Keratinocyte (primary cell): ENCODE measurements at regions not wholly inside any gene's neighbourhood (a gene's known extent, or its start where the extent isn't known, plus 50 kb on each side); places are given as distances from the start of the nearest gene placed in this dataset.

Experiments
- CTCF ChIP-seq, 3 experiments: IDR thresholded peaks in 1 of 3; conservative IDR thresholded peaks in 1 of 3; optimal IDR thresholded peaks in 1 of 3; 2 replicates in 2 of 3; 3 replicates in 1 of 3; pipeline versions ENCODE3 to v1.5.1; 2011; ENCODE audit warnings: low read length in 3 of 3, mild to moderate bottlenecking in 3 of 3, moderate library complexity in 2 of 3, control low read depth in 1 of 3, inconsistent platforms in 1 of 3; ENCODE audit not compliant: insufficient read depth in 2 of 3; ENCODE audit errors: extremely low read depth in 1 of 3
- EZH2 ChIP-seq: IDR thresholded peaks from one replicate; pipeline ENCODE4 v1.6.1; 2012; ENCODE audit warnings: inconsistent platforms, mild to moderate bottlenecking, low read length, moderate library complexity

GRCh38 chr14:56460469-56460868 lies 119.1 kb upstream of the TMEM260 start:
- no peak for TF ChIP-seq CTCF (optimal IDR thresholded peaks at IDR 0.05 in 1 of 3, IDR thresholded peaks at IDR 0.05 in 1 of 3, conservative IDR thresholded peaks at IDR 0.05 in 1 of 3; ENCODE audit: extremely low read depth in 1 of 3, insufficient read depth in 2 of 3, low read length in 3 of 3)
- no peak for TF ChIP-seq EZH2
